IPS-NIHi11 (cell line): ENCODE measurements at regions not wholly inside any gene's neighbourhood (a gene's known extent, or its start where the extent isn't known, plus 50 kb on each side); places are given as distances from the start of the nearest gene placed in this dataset.
A peak's percentile ranks its signal among the peaks of the same experiment; 100 is the strongest.
"Not testable (repeated sequence)": the region's sequence is repeated elsewhere in the genome, so short reads cannot be mapped to it uniquely, and the experiment has no call there.

Experiments used
- DNase-seq: peaks from one replicate; pipeline ENCODE4 v3.0.0; 2012; ENCODE audit warnings: mixed read lengths, low spot score

DNA sequence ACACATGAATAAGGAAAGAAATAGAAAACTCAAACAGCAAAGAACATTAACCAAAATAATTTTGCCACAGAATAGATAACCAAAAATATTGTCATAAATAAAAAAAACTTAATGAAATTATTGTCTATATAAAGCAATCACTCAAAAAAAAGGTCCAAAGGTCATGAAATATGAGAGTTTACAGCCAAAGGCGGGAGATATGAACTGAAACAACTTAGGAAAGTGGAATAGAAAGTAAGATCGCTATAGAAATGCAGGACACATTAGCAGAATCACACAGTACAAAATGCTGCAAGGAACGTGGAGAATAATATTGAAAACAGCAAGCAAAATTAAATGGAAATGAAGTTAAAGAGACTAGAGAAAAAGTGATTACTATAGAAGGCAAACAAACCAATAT lies 375.0 kb upstream of the ARHGEF26 start:
- DNase-seq: no peak

DNA sequence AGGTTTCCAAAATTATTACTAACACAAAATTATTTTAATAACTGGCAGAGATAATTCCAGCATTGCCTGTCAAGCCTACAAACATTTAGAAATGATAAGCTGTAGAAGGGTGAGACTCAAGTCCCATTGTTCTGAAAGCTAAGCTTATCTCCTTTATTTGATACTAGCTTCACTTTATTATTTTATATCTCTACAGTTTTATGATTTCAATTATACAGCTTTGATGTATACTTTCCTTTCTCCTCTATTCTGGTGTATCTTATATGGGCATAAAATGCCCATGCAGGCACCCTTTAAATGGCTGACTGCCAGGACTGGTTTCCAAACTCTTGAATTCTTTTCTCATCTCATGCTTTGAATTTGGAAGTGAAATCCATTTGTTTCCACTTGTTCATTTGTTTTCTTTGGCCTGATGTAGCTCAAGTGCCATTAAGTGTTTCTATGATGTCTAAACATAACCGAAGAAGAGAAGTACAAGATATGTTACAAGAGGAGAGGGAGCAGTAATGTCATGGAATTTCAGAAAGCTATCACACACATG lies 372.1 kb upstream of the ARHGEF26 start:
- no peak for DNase-seq

DNA sequence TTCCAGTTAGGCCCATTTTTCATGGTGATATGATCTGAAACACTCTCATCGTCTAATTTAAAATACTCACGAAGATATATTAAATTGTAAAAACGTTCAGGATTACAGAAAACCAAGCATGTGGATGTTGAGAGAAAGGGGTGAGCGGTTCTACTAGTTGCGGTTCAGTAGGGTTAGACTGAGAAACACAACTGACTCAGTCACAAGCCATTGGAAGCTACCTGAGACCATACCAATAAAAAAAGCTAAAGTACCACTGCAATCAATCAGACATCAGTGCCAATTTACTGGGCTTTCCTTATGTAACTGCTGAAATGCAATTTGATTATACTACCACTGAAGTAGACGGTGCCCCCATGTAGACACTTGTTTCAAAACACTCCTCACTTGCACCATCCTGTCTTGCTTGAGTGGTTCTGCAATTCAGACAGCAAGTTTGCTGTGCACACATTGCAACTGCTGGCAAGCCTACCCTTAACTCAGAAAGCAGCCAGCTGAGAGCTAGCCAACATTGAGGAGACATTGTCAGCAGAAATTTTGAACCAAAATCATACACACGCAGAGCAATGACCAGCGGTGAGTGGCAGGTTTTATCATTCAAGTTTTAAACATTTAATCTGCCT lies 368.7 kb upstream of the ARHGEF26 start:
- DNase-seq: no peak

DNA sequence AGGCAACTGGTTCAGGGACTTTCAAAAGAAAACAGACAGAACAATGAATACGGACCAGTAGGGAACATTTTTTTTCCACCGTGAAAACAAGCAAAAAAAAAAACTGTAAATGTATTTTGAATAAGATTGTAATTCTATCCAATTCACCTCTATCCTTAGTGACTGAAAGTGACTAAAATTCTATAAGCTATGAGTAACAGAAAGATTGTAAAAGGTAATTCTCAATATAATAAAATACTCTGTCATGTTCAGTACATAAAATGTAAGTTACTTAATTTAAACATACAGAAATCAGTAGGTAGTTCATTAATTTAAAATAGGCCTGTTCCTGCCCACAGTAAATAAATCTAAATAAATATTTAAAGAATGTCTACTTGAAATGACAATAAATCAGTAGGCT lies 368.2 kb upstream of the ARHGEF26 start:
- no peak for DNase-seq

DNA sequence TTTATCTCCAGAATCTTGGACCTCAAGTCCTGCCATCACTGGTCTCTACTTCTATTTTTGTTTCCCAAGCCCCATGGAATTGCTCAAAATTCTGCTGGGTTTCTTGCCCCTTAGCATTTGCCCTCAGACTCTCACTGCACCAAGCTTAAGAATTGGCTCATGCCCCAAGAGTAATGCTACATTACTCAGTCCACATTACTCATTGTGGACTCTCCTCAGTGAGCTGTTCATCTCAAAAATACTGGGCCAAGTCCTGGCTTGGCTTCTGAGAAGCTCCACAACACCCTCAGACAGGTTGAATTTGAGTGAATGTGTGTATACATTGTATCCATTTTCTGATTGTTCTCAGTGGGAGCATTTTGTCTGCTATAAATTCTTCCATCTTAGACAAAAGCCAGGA lies 364.4 kb upstream of the ARHGEF26 start:
- DNase-seq: no peak

DNA sequence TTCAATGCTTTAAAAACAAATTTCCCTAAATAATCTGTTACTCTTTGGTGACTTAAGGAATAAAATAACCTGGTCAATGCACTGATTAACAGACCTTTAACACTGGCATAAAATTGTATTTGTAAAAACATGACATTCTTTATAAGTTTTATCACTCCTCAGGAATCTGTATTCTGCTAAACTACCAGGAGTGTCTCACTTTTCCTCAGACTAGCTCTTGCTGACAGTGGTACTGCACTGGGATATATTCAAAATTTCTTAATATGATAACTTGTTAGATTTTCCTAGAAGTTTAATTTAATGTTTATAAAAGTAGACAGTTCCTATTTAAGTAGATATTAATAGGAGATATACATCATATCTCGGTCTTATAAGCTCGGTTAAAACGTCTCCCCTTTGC lies 363.4 kb upstream of the ARHGEF26 start:
- no peak for DNase-seq

DNA sequence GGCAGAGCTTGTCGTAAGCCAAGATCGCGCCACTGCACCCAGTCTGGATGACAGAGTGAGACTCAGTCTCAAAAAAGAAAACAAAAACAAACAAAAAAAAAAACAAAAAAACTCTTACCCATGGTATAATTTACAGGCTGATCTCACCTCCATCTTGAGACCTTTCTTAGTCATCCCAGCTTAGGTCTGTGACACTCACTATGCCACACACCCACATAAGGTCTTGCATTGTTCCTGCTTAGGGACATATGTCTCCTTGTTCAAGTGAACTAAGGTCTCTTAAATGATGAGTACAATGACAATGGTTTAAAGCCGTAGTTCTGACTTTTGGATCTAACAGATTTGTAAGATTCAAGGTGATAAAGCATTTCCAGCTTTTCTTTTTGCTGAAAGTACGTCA lies 360.2 kb upstream of the ARHGEF26 start:
- DNase-seq: no peak

DNA sequence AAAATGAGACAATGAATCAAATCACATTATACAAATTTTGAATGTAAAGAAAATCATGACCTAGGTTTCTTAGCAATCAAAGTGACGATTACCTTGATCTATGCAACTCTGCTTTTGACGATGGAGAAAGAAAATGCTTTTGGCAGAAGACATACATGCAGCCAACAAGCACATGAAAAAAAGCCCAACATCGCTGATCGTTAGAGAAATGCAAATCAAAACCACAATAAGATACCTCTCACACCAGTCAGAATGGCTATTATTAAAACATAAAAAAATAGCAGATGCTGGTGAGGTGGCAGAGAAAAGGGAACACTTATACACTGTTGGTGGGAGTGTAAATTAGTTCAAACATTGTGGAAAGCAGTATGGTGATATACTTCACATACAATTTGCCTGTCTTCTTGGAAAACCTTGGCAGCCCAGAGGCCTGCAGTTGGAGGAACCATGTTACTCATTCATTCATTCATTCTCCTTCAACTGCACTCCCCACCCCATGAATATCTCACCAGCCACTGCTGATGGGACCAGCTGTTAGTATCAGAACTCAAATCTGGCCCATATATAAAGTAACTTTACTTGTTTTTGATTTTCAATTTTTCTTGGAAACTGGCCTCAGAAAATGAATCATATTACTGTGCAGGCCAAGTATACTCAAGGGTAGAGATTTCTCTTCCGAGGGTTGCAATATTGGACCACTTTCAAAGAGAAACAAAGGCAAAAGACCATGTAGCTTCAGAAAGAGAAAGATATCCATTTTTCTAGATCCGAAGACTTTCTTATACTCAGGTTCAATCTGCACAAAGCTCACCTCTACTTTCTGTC lies 358.6 kb upstream of the ARHGEF26 start:
- DNase-seq: no peak

DNA sequence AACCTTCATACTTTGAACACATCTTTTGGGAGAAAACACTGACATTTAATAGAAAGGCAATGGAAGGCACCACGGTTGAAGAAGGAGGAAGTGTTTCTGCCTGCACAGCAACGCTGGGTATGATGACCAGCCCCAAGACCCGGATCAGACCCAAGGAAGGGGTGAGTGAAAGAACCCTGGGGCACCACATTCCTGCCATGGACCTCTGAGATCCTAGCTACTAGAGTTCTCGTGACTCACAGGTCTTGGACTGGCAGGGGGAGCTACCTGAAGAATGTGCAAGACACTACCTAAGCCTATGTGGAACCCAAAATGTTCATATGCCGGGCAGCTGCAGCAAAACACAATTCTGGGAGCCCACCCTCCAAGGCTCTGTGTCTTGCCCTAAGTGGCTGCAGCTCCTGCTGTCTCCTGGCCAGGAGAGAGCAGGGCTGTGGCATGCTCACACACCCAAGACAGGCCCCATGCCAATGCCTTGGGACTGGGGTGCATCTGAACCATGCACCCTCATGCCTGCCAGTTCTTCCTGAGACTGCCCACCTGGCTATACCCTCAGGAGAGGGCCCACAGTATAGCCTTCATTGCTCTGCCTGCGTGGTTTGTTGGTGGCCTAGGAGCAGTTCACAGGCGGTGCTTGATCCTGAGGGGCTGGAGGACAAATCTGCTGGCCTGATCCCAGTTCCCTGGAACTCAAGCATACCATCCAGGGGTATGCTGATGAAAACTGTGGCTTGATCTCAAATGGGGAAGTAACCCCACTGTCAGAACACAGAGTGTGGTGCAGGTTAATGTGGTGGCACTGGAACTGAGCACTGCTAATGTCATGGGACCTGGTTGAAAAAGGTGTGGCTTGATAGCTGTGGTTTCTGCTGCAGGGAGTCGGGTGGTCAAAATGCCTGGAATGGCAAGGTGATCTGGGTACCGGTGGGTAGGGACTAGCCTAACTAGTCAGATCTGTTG lies 353.3 kb upstream of the ARHGEF26 start:
- no peak for DNase-seq

DNA sequence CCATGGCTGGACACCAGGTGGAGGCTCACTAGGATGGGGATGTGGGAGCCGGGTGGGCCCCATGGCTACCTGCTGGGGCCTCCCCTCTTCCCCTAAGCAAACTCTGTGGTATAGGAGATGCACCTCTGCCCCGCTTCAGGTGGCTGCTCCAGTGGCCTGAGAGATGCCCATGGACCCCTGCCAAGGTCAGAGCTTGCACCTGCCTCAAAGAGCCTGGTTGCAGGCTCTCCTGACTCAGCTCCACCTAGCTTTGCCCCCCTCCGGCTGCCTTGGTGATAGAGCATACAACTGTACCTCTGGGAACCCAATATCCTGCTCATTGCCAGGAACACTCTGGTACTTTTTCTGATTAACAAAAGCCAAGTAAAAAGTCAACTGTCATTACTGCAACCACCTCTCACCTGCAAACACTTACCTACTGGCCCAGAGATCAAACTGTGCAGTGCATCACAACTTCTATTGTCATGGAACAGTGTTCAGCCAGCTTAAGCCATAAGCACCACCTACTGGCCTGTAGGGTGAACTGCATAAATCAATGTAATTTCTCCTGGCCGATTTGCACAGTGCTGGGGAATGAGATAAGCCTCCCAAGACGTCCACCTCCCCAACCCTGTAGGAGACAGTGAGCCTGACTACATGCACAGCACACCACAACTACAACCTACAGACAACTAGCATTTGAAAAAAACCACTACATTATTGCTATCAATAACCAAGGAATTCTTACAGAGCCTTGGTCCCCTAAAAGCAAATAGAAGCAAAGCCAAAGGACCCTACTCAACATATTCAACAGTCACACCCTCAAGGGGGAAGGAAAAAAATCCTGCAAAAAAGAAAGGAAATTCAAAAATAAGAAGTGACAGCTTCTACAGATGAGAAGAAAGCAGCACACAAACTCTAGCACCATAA lies 352.4 kb upstream of the ARHGEF26 start:
- DNase-seq: peak; percentile 75

DNA sequence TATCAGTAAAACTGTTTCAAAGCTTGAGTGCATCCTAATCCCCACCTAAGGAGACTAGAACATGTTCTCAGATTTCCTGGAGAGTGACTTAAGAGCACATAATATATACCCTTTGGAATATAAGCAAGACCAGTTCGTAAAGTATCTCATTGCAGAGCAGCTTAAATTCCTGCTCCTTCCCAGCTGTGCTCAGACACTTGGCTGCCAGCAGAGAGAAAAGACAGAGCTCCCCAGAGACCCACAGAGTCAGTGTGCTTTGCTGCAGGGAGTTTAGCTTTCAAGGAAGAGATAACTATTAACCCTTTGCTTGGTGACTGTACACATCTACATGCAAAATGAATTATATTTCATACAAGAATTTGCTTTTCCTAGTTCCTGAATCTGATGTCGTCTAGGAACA lies 338.1 kb upstream of the ARHGEF26 start:
- DNase-seq: no peak

DNA sequence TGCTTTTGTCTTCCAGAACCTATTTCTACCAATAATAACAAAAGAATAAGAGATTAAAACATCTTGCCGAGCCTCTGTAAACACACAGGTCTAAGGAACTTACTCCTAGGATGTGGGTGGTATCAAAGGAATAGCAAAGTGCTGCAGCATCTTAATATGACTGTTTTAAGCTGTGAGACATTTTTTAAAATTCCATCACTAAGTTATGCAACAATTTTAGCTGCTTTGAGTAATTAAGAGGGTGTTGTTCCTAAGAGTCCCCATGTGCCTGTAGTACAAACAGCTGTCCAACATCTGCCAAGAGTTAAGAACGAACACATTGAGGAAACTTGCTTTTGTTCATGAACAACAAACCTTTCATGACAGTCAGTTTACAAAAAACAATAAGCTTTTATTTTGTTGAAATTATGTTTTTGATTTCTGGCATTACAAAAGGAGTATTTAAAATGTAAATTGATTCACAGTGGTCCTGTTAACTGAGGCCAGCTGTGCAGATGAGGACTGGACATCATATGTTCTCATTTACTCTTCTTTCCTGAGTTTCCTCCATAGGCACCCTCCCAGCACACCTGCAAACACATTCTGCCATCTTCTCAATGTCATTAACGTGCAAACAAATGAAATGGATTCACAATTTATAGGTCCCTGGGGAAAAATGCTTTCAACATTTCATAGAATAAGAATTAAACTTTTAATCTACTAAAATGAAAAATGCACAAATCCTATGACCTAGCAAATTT lies 337.3 kb upstream of the ARHGEF26 start:
- no peak for DNase-seq

DNA sequence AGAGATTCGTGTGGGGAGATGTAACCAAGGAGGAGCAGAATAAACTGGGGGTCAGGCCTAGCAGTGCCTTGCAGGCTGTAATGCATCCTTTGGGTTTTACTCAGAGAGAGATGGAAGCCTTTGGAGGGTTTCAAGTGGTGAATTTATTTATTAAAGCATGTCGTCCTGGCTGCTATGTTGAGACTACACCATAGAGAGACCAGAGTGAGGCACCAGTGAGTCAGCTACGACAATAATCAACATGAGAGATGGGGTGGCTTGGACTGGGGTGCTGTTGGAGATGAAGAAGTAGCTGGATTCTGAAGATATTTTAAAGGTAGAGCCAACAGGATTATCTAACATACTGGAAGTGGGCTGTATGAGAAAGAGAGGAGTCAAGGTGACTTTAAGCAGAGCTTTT lies 335.3 kb upstream of the ARHGEF26 start:
- DNase-seq: no peak

DNA sequence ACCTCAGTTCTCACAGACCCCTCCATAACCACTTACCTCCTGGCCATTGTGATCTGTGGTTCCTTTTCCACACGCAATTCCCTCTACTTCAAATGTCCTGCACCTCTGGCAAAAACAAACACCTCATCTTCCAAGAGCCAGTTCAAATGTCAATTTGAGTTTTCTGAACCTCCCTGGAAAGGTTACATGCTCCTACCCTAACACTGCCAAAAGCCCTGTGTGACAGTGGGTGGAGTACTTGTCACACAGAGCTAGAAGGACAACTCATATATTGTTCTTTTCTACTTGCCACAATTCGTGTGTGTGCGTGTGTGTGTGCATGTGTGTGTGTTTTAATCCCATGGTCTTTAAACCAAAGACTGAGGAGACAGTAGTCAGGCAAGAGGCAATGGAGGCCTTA lies 331.8 kb upstream of the ARHGEF26 start:
- no peak for DNase-seq

DNA sequence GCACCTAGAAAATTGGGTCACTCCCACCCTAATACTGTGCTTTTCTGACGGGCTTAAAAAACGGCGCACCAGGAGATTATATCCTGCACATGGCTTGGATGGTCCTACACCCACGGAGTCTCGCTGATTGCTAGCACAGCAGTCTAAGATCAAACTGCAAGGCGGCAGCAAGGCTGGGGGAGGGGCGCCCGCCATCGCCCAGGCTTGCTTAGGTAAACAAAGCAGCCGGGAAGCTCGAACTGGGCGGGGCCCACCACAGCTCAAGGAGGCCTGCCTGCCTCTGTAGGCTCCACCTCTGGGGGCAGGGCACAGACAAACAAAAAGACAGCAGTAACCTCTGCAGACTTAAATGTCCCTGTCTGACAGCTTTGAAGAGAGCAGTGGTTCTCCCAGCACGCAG lies 324.1 kb upstream of the ARHGEF26 start:
- DNase-seq: not testable (repeated sequence)

DNA sequence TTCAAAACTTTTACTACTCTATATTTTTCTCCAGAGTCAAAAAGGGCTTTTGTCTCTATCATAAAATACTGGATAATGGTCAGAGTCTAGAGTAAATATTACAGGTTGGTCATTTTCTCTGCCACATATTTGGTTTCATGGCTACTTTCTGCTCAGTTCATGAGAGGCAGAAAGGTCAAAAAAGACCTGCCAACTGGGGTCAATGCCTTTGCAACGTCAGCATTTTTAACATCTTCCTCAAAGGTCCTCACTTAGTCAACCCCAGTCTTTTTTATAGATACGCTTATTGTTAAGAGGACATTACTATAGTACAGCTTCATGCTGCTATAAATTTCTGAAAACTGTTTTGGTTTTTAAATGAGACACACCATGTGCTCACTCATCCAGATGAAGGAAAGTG lies 312.1 kb upstream of the ARHGEF26 start:
- no peak for DNase-seq

DNA sequence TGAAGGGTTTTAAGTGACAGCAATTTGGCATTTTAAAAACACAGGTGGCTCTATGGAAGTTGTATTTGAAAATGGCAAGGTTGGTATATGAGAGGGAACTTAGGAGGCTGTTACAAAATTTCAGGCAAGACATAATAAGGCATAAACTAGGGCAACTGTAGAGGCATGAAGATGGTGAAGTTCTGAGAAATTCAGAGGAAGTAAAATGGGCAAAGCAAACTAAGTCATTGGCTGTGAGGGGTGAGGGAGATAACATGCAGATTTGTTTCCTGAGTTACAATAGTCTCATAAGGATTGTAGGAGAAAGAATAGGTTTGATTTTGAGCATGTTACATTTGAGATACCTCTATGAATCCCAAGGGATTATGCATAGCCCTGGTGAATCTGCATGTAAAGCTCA lies 302.9 kb upstream of the ARHGEF26 start:
- DNase-seq: no peak

DNA sequence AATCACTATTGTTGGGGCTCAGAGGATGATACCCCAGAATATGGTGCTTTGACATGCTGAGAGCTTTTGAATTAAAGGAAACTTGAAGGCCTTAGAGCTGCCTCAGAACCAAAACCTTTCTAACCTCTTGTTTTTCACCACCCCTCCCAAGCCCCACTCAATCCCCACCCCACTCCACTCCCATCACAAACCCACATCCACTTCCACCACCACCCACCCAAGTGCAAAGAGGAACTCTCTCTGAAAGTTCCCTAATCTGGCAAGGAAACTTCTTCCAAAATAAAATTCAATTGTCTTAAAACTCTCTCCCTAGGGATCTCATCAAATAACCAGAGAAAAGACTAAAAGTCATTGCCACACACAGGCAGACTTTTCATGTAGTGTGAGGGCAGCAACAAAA lies 301.2 kb upstream of the ARHGEF26 start:
- DNase-seq: no peak

DNA sequence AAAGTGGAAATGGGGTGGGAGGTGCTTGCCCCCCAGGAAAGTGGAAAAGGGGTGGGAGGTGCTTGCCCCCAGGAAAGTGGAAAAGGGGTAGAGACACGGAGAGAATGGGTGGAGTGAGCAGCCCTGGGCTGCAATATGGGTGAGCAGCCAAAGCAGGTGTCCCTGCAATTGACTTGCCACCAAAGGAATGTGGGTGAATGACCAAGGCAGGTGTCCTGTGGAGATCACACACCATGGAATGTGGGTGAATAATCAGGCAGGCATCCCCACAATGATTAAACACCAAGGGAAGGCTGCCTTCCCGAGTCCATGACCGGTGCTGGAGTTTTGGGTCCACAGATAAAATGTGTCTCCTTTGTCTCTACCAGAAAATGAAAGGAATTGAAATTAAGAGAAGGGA lies 292.8 kb upstream of the ARHGEF26 start:
- not testable (repeated sequence) for DNase-seq

DNA sequence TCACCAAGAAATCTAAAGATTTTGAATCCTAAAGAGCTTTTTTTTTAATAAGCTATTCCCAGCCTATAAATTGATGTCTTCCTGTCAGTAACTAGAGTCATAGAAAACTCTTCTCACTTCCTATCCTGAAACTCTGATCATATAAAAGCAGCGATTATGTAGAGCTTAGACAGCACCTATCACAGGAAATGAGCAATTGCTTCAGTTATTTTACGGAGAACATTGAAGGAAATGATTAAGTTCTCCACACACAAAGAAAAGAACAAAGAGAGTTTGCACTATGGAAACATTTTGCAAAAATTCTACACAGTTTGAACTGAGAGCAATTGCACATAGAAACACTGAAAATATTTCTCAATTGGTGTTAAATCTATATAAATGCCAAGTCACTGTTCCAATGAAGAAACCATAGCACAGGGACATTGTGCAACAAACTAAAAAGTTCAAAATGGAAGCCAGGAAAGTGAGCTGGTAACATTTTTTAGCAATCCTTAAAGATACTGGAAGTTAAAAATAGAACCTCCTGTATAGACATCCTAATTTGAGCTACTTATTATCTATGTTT lies 291.5 kb upstream of the ARHGEF26 start:
- DNase-seq: no peak
